GM23248 (cell line): ENCODE measurements at regions not wholly inside any gene's neighbourhood (a gene's known extent, or its start where the extent isn't known, plus 50 kb on each side); places are given as distances from the start of the nearest gene placed in this dataset.
"Not testable (repeated sequence)": the region's sequence is repeated elsewhere in the genome, so short reads cannot be mapped to it uniquely, and the experiment has no call there.

ENCODE experiments used
- EZH2 ChIP-seq: fragments of 200-600 bp; sonication (generic); IDR thresholded peaks from 2 replicates; pipeline ENCODE4 v1.6.1; 2018; ENCODE audit warnings: antibody characterized with exemption, mild to moderate bottlenecking; ENCODE audit not compliant: insufficient read depth, poor library complexity, severe bottlenecking
- EZH2phosphoT487 ChIP-seq: fragments of 200-600 bp; sonication (generic); IDR thresholded peaks from 2 replicates; pipeline ENCODE4 v1.6.1; 2018; ENCODE audit warnings: antibody characterized with exemption, moderate library complexity, mild to moderate bottlenecking, low read depth; ENCODE audit not compliant: insufficient read depth

GRCh38 chr17:22091041-22091679, 398.8 kb downstream of the KCNJ18 start:
- not testable (repeated sequence) for TF ChIP-seq EZH2, EZH2phosphoT487
